ENCODE measurements at regions not wholly inside any gene's neighbourhood (a gene's known extent, or its start where the extent isn't known, plus 50 kb on each side); places are given as distances from the start of the nearest gene placed in this dataset.

- no peak for DNase-seq (ENCODE audit: low read depth)
These were observed 556.6 kb downstream of the CCER1 start for GRCh38 chr12:90398285-90398836.

- DNase-seq (ENCODE audit: low read depth) = no peak
These were observed 558.4 kb downstream of the CCER1 start for GRCh38 chr12:90396556-90396955.

DNA sequence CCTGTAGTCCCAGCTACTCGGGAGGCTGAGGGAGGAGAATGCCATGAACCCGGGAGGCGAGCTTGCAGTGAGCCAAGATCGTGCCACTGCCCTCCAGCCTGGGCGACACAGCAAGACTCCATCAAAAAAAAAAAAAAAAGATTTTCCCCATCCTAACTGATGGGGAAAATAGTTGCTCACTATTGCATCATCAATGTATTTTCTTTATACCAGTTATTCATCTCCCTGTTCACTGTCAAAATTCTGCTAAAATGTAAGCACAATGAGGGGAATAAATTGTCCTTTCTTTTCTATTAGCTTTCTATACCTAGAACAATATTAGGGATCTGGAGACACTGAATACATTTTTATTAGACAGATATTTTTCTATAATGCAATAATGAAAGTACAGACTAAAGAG, 561.3 kb downstream of the CCER1 start:
- no peak for DNase-seq (ENCODE audit: low read depth)

- no peak for DNase-seq (ENCODE audit: low read depth)
These were observed 561.9 kb downstream of the CCER1 start for GRCh38 chr12:90393089-90393488.

- no peak for DNase-seq (ENCODE audit: low read depth)
These were observed 564.0 kb downstream of the CCER1 start for GRCh38 chr12:90390947-90391346.

DNA sequence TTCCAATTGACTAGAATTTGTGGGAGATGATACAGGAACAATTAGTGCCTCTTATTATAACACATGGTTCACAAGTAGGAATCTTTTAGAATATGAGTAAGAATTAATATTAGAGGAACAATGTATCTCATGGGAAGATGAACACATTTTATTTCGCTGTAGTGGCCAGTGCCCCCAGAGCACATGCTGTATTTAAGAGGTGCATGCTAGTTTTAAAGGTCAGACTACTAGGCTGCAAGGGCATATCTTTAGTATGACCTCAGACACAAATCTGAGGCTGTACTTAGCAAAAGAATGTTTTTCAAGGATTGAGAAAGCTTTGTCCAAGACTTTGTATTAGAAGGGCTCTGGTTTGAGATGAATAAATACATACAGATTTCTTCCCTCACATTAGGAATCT, 586.9 kb downstream of the CCER1 start:
- no peak for DNase-seq (ENCODE audit: low read depth)

DNA sequence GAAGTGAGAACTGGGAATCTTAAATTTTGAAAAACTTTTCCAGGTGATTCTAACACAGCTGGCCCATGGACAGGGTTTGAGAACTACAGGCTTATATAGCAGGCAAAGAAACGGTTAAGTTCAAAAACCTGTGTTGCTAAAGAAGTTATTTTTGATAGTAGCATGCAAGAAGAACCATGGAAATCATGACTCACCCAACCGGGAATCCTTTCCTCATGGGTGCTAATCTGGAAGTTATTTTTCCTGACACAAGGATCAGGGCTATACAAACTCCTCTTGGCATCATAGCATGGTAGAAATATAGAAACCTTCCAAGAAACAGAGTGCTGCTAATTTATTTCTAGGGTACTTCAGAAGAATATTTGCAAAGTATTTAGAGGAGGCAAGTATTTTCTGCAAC, 588.7 kb downstream of the CCER1 start:
- no peak for DNase-seq (ENCODE audit: low read depth)

DNA sequence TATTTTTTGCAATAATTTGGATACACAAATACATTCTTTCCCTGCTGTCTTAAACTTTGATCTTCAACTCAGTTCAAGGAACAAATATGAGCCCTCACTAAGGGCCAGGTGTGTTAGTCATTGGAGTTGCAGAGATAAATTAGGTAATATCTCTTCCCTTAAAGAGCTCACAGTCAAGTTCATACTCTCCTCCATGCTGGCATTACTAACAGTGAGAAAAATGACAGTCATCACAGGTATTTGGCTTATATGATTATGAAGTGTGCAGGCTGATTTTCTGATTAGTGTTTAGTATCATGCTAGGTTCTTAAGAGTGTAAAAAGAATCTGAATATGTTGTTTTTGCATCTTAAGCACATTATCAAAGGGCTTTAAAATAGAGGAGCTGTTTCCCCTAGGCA, 594.7 kb downstream of the CCER1 start:
- DNase-seq (ENCODE audit: low read depth) = no peak

- DNase-seq (ENCODE audit: low read depth) = no peak
These were observed 599.1 kb downstream of the CCER1 start for GRCh38 chr12:90355711-90356355.

DNA sequence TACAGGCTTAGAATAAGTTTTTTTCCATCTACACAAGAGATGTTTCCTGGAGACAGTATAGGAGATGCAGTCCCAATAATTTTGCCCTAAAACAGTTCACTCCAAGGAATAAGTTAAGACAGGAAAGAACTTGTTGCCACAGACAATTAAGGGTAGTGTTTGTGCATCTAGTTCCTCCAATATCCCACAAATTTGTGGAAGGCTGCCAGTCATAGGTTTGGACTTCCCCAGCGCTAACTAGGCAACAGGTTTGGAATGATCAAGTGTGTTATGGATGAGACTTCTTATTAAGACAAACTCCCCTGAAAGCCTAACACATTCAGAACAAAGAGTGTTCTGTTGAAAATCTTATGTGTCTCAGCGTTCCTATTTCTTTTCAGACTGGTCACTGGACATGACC, 611.0 kb downstream of the CCER1 start:
- no peak for DNase-seq (ENCODE audit: low read depth)

DNA sequence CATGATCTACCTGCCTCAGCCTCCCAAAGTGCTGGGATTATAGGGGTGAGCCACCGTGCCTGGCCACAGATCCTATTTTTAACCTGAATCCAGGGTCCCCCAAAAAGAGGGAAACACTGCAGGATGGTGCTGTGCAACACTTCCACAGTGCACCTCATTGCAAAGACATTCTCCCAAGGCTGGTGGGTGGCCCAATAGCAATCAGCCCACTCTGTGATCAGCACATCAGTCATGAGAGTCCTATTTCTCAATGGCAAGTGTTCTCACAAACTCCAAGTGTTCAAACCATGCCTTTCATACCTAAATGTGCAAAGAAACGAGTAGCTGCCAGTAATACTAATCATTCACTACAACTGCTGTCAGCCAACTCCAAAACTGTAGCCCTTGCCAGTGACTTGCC, 612.9 kb downstream of the CCER1 start:
- no peak for DNase-seq (ENCODE audit: low read depth)

DNA sequence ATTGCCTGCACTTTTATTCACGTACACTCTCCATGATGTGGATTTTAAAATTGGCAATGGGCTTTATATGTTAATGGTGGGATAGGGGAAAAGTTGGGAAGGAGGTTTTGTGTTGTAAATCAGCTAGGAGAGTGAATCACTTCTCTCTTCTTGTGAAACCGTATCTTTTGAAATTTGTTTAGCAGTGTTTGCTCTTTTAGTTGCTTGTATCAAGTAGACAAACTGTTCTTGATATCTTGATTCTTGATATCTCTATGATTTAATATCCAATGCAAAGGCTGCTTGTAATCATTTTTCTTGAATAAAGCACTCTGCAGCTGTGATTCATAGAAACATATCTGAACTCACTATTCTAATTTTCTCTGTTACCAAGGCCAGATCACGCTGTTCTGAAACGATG, 615.1 kb downstream of the CCER1 start:
- no peak for DNase-seq (ENCODE audit: low read depth)

DNA sequence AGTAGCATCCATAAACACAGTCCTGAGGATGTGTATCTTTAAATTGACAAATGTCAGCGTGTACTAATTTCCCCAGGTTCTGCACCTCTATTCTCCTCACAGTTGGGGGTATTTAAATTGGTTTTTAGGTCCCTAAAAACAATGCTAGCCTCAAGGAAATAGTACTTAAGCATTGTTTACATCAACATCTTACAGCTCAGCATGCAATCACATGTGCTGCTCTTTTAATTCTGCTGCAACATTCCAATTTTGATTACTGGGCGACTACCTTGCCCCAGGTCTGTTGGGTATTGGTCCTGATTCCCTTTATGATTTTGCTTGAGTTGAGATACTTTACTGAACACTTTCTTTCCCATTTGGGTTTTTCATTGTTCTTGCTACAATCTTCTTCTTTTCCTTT, 616.6 kb downstream of the CCER1 start:
- DNase-seq (ENCODE audit: low read depth) = no peak

- DNase-seq (ENCODE audit: low read depth) = no peak
These were observed 618.0 kb downstream of the CCER1 start for GRCh38 chr12:90337018-90337417.

- DNase-seq (ENCODE audit: low read depth) = no peak
These were observed 619.4 kb downstream of the CCER1 start for GRCh38 chr12:90335566-90335965.

DNA sequence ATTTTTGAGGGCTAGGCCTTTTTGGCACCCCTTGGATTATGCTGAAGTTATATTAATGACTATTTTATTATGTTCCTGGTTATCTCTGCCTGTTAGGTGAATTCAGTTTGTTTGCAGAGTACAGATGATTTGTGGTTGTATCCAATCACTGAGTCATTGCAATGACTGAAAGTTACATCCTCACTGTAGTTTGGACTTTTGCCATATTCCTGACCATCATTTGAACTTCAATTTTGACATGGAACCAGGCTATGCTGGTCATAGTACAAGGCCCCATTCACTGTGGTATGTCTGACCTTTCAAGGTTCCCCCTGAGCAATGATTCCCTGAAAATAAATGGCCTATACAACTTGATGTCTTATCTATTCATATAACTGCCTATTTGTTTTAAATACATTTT, 621.0 kb downstream of the CCER1 start:
- DNase-seq (ENCODE audit: low read depth) = no peak

DNA sequence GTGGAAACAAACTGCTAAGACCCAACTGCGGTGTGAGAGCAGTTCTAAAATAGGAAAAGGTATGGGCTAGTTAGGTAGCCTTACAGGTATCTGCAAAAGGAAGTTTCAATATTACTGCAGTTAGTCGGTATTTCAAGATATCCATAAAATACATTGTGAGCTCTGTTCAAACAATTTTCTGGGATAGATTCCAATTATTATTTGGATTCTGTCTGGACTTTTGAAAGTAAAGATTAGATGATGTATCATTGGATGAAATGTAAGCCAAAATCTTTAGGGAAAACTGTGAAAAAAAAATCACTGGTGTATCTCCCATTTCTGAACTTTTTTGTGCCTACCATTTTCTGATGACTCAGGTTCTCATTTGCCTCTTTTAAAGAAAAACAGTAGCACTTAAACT, 621.6 kb downstream of the CCER1 start:
- no peak for DNase-seq (ENCODE audit: low read depth)

GRCh38 chr12:90331821-90332220, 623.2 kb downstream of the CCER1 start:
- no peak for DNase-seq (ENCODE audit: low read depth)

- no peak for DNase-seq (ENCODE audit: low read depth)
These were observed 622.6 kb upstream of the ATP2B1 start for GRCh38 chr12:90331262-90331661.

DNA sequence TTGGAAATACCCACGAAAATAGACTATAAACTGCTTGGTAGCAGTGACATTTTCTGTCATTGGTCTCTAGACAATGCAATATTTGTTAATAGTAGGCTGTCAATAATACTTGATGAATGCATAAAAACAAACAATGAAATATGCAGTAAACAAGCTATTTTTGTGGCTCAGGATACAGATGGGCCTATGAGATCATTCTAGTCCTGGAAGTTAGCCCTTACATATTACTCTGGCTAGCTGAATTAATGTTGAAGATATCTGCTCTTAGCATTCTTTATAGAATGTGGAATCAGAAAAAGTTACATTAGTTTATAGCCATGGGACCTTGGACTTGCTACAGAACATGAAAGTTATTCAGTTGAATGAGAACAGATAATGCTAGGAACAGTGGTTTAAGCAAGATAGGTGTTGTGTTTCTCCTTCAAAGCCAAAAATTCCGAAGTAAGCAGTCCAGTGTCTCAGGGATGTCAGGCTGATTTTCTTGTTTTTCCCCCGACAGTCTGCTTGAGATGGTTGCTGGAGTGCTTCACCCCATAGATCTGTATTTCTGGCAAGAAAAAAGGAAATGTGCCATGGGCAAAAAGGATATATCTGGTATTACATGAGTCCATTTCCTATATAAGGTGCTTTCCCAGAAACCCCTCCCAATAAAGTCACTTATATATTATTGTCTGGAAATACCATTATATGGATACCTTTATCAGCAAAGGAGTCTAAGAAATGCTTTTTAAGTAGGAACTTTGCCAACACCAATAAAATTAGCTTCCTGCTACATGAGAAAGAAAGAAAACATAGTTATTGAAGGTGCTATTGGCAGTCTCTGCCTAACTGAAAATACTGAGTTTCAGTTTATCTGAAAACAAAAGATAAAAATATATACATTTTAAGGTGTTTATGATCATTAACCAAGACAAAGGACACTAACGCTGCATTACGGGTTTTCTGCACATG, 619.4 kb upstream of the ATP2B1 start:
- no peak for DNase-seq (ENCODE audit: low read depth)

GRCh38 chr12:90323217-90323616, 614.6 kb upstream of the ATP2B1 start:
- no peak for DNase-seq (ENCODE audit: low read depth)

DNA sequence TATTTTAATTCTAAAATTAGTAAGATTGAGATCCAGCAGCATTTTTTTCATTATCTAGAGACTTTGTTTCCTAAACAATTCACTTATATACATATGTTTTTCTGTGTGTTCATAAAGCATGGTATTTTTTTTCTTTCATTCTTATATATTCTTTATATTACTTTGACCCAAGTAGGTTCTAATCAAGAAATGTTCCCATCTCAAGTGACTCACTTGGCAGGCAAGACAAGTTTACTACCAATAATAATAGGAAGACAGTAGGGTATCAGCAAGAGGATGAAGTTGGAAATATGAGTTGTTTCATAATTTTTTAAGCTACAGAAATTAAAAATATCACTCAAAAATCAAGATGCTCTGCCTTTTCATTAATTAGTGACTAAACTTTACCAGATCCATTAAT, 613.4 kb upstream of the ATP2B1 start:
- no peak for DNase-seq (ENCODE audit: low read depth)

DNA sequence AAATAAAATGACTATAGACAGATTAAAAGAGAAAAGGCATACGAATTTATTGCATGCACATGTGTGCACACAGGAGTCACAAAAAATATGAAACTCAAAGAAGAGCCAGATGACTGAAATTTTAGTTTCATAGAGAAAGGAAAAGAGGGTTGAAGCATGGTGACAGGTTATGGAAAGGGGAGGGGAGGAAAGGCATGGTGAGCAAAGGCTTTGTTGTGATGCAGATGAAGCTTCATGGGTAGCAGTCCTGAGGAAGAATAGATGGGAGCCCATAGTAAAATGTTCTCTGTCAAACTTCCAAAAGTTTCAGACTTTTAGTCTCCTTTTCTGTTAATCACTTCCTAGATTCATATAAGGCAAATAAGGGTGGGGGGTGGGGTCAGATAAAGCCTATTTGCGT, 612.7 kb upstream of the ATP2B1 start:
- DNase-seq (ENCODE audit: low read depth) = no peak
